ENCODE measurements at regions not wholly inside any gene's neighbourhood (a gene's known extent, or its start where the extent isn't known, plus 50 kb on each side); places are given as distances from the start of the nearest gene placed in this dataset.

- TF ChIP-seq EZH2 (IDR thresholded peaks at IDR 0.05; ENCODE audit: borderline replicate concordance, control insufficient read depth, low read depth, low read length) (no peak), FOXK2 (IDR thresholded peaks at IDR 0.05) (no peak), SIN3A (IDR thresholded peaks at IDR 0.05; ENCODE audit: low read depth, low read length) (no peak), POLR2A (IDR thresholded peaks at IDR 0.05; ENCODE audit: low read depth, low read length) (no peak), ZBTB4 (CRISPR knock-in tag; IDR thresholded peaks at IDR 0.05) (no peak), RELA (IDR thresholded peaks at IDR 0.05; ENCODE audit: borderline replicate concordance, partially characterized antibody) (no peak), YY1 (IDR thresholded peaks at IDR 0.05; ENCODE audit: low read depth, low read length) (no peak)
These were observed 1027.9 kb upstream of the ADGRB3 start for GRCh38 chr6:67606906-67607828.
